ENCODE measurements at regions not wholly inside any gene's neighbourhood (a gene's known extent, or its start where the extent isn't known, plus 50 kb on each side); places are given as distances from the start of the nearest gene placed in this dataset.

- H3K27ac ChIP-seq = no peak overlapping the region
- no peak for DNase-seq (ENCODE audit: low spot score)
- H3K4me3 ChIP-seq = no peak overlapping the region
- TF ChIP-seq CTCF (IDR thresholded peaks at IDR 0.05) = no peak
These were observed 142.1 kb downstream of the GPBP1 start for GRCh38 chr5:57315941-57316340.
